Tibial artery (tissue), 4 donors: ENCODE measurements at regions not wholly inside any gene's neighbourhood (a gene's known extent, or its start where the extent isn't known, plus 50 kb on each side); places are given as distances from the start of the nearest gene placed in this dataset.

ENCODE experiments used
- DNase-seq, 2 donors: peaks; one replicate each; pipeline ENCODE4 v3.0.0-alpha.2; 2019
- H3K27ac ChIP-seq, 2 donors: fragments of 200-600 bp; sonication (generic) in 1 of 2; 1 replicate in 1 of 2; 2 replicates in 1 of 2; pipeline ENCODE4 v1.5.1; 2018 to 2019; ENCODE audit warnings: mild to moderate bottlenecking in 1 of 2
- H3K27me3 ChIP-seq, 2 donors: fragments of 200-600 bp; sonication (generic) in 1 of 2; one replicate each; pipeline versions ENCODE4 v1.5.1 to v1.6.0; 2016 to 2019
- H3K36me3 ChIP-seq, 3 donors: fragments of 200-600 bp; sonication (generic) in 2 of 3; one replicate each; pipeline ENCODE4 v1.5.1; 2016 to 2019; ENCODE audit warnings: mild to moderate bottlenecking in 2 of 3
- H3K4me1 ChIP-seq, 4 donors: fragments of 200-600 bp; sonication (generic) in 2 of 4; 1 replicate in 3 of 4; 2 replicates in 1 of 4; pipeline ENCODE4 v1.5.1; 2016 to 2019
- H3K4me3 ChIP-seq, 2 donors: fragments of 200-600 bp; sonication (generic) in 1 of 2; 1 replicate in 1 of 2; 2 replicates in 1 of 2; pipeline ENCODE4 v1.5.1; 2018 to 2019; ENCODE audit warnings: mild to moderate bottlenecking in 2 of 2
- H3K9me3 ChIP-seq, 3 donors: fragments of 200-600 bp; sonication (generic) in 1 of 3; one replicate each; pipeline ENCODE4 v1.5.1; 2016 to 2019
- intact Hi-C: fragments of 100-400 bp; cut with DNase I; formaldehyde crosslinking; loops from one replicate; pipeline ENCODE4 v1.15.0; 2023; ENCODE audit warnings: low total_unique reads
- TF ChIP-seq, protein P1 (sequence below), 2 experiments: fragments of 200-600 bp in 1 of 2; fragments of 450-650 bp in 1 of 2; IDR thresholded peaks; one replicate each; pipeline ENCODE4 v1.5.1; 2017 to 2019; ENCODE audit warnings: antibody characterized with exemption in 2 of 2, mild to moderate bottlenecking in 1 of 2, moderate library complexity in 1 of 2

DNA sequence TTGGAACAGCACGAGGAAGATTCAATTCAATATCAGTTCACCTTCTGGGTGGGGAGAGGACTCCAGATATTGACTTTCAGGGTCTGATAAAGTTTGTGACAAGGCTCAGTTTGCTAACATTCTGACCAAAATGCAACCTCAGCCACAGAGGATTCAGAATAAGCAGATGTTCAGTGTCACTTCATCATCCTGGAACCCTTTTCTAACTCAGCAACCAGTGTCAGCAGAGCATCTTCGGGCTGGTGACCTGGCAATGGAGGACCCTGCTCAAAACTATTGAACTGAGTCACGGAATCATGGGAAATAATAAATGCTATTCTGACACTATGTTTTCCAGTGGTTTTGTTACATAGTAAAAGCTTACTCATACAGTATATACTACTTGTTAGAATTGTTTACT, 433.4 kb upstream of the CFAP20DC start:
- Histone ChIP-seq H3K27me3 (no peaks in the 10 kb centered on the region), H3K4me3 (no peak overlapping the region), H3K36me3 (no peaks in the 10 kb centered on the region), H3K27ac (no peak overlapping the region), H3K4me1 (no peaks in the 10 kb centered on the region), H3K9me3 (no peaks in the 10 kb centered on the region)
- intact Hi-C loops, result no loop called here
- TF ChIP-seq, protein P1, sequence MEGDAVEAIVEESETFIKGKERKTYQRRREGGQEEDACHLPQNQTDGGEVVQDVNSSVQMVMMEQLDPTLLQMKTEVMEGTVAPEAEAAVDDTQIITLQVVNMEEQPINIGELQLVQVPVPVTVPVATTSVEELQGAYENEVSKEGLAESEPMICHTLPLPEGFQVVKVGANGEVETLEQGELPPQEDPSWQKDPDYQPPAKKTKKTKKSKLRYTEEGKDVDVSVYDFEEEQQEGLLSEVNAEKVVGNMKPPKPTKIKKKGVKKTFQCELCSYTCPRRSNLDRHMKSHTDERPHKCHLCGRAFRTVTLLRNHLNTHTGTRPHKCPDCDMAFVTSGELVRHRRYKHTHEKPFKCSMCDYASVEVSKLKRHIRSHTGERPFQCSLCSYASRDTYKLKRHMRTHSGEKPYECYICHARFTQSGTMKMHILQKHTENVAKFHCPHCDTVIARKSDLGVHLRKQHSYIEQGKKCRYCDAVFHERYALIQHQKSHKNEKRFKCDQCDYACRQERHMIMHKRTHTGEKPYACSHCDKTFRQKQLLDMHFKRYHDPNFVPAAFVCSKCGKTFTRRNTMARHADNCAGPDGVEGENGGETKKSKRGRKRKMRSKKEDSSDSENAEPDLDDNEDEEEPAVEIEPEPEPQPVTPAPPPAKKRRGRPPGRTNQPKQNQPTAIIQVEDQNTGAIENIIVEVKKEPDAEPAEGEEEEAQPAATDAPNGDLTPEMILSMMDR (IDR thresholded peaks at IDR 0.05), result no peak
- DNase-seq, result no peak

DNA sequence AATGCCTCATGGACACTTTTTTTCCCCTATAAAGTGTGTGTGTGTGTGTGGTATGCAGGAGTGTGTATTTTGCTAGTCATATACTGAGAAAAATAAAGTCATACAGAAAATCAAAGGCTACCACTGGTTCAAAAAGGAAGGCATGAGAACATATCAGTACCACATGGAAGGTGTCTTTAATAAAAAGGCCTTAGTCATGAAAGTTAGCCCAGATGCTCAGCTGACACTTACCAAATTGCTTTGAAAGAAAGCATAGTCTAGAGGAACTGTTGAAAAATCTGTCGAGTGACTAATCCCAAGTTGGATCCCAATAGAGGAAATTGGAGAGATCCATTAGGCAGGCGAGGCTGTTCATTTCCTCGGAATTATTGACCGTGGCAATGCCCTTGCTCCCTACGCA, 432.9 kb upstream of the CFAP20DC start:
- Histone ChIP-seq H3K36me3 (no peaks in the 10 kb centered on the region), H3K4me1 (no peaks in the 10 kb centered on the region), H3K9me3 (no peaks in the 10 kb centered on the region), H3K27me3 (no peaks in the 10 kb centered on the region), H3K4me3 (no peak overlapping the region), H3K27ac (no peak overlapping the region)
- intact Hi-C loops, result no loop called here
- DNase-seq, result no peak
- TF ChIP-seq, protein P1 (IDR thresholded peaks at IDR 0.05), result no peak

DNA sequence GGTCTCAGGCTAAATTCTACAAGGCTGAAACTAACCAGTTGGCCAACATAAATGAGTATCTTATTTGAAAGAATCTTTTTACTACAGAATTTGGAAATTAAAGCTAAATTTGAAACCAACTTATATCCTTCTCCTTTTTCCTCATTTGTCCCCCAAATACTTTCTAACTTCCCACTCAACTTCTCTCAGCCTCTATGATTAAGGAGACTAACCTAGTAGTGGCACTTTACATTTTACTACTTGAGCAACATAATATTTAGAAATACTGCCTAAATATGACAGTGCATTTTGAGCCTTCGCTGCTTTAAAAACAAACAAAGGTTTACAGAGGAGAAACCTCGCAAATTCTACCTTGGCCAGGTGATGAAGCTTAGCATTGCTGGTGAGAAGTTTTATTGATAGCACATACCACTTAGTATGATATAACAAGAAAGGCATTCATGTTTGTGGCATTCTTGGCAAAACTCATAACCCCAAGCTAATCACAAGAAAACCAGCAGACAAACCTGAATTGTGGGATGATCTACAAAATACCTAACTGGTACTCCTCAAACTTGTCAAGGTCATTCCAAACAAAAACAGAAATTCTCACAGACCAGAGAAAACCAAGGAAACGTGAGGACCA, 432.1 kb upstream of the CFAP20DC start:
- H3K27ac ChIP-seq, result no peak overlapping the region
- DNase-seq, result no peak
- H3K4me1 ChIP-seq, result no peaks in the 10 kb centered on the region
- no peak overlapping the region for H3K4me3 ChIP-seq
- H3K27me3 ChIP-seq, result no peaks in the 10 kb centered on the region
- no peaks in the 10 kb centered on the region for H3K9me3 ChIP-seq
- intact Hi-C loops, result no loop called here
- TF ChIP-seq, protein P1 (IDR thresholded peaks at IDR 0.05), result no peak
- H3K36me3 ChIP-seq, result no peaks in the 10 kb centered on the region

DNA sequence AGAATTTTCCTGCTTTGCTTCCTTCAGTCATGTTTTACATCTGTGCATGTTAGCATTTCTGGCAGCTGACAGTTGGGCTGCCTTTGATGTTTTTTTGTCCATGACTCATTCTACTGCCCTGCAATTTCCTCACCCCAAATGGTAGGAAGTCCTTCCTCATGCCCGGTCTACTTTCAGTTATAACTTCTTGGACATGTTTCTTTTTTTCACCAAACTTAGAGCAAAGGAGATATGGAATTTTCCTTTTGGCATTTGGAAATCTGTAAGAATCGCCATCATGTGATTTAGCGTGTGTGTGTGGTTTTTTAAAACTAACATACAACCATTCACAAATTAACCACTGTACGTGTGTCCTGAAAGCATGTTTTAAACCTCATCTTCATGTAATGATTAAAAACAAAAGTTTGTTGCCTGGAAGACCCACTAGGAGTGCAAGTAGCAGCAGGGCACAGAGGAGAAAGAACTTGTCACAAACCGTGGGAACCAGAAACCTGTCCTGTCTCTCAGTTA, 430.7 kb upstream of the CFAP20DC start:
- intact Hi-C loops, result no loop called here
- H3K36me3 ChIP-seq, result no peaks in the 10 kb centered on the region
- no peaks in the 10 kb centered on the region for H3K27me3 ChIP-seq
- TF ChIP-seq, protein P1 (IDR thresholded peaks at IDR 0.05), result no peak
- H3K27ac ChIP-seq, result no peak overlapping the region
- no peak for DNase-seq
- H3K9me3 ChIP-seq, result no peaks in the 10 kb centered on the region
- H3K4me3 ChIP-seq, result no peak overlapping the region
- no peaks in the 10 kb centered on the region for H3K4me1 ChIP-seq

DNA sequence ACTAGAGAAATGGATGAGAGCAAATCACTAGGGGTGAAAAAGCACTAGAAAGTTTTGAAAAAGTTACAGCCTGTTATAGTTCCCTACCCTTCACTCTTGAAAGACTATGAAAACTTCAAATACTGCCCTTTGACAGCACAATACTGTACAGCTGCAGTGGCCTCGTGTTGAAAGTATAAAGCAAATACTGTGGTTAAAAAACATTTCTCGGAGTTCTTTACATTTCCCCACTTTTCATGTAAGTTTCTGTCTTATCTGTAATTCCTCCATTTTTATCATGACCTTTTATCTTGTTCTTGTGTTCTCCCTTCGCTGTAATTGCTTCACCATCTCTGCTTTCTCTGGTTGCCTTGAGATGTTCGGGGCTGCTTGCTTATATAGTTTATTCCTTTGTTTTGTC, 423.8 kb upstream of the CFAP20DC start:
- H3K9me3 ChIP-seq, result no peaks in the 10 kb centered on the region
- DNase-seq, result no peak
- no peaks in the 10 kb centered on the region for H3K27me3 ChIP-seq
- no peaks in the 10 kb centered on the region for H3K36me3 ChIP-seq
- H3K27ac ChIP-seq, result no peak overlapping the region
- TF ChIP-seq, protein P1 (IDR thresholded peaks at IDR 0.05), result no peak
- no peaks in the 10 kb centered on the region for H3K4me1 ChIP-seq
- intact Hi-C loops, result no loop called here
- no peak overlapping the region for H3K4me3 ChIP-seq

DNA sequence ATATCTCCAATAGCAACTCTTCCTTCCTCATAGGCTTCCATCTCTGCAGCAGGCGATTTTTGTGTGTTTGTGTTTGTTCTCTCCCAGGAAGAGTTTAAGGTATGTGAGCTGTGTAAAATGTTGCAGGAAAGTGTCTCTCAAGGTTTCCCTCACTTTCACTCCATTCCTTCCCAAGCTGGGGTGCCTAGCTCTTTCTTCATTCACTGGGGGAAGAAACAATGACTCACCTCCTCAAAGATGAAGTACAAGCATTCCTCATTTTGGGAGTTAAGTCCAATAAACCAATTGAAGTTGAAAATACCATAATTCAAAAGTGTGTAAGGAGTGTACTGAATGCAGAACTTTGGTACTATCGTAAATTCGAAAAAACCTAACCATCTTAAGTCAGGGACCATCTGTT, 422.7 kb upstream of the CFAP20DC start:
- TF ChIP-seq, protein P1 (IDR thresholded peaks at IDR 0.05), result no peak
- DNase-seq, result no peak
- Histone ChIP-seq H3K27ac (no peak overlapping the region), H3K9me3 (no peaks in the 10 kb centered on the region), H3K4me1 (no peaks in the 10 kb centered on the region), H3K36me3 (no peaks in the 10 kb centered on the region), H3K4me3 (no peak overlapping the region), H3K27me3 (no peaks in the 10 kb centered on the region)
- intact Hi-C loops, result no loop called here
